ENCODE measurements at regions not wholly inside any gene's neighbourhood (a gene's known extent, or its start where the extent isn't known, plus 50 kb on each side); places are given as distances from the start of the nearest gene placed in this dataset.
"Not testable (repeated sequence)": the region's sequence is repeated elsewhere in the genome, so short reads cannot be mapped to it uniquely, and the experiment has no call there.

- DNase-seq: no peak
Measured at GRCh38 chr2:40700231-40700954, 248.5 kb upstream of the SLC8A1 start.

- DNase-seq: not testable (repeated sequence)
Measured at GRCh38 chr2:40712197-40712894, 260.5 kb upstream of the SLC8A1 start.

- no peak for DNase-seq
Measured at GRCh38 chr2:40716879-40717278, 265.0 kb upstream of the SLC8A1 start.

GRCh38 chr2:40719414-40719813 lies 267.5 kb upstream of the SLC8A1 start:
- DNase-seq: no peak

- no peak for DNase-seq
Measured at GRCh38 chr2:40721595-40721994, 269.7 kb upstream of the SLC8A1 start.

- DNase-seq: no peak
Measured at GRCh38 chr2:40723194-40723593, 271.3 kb upstream of the SLC8A1 start.

GRCh38 chr2:40725040-40725439 lies 273.1 kb upstream of the SLC8A1 start:
- no peak for DNase-seq

- no peak for DNase-seq
Measured at GRCh38 chr2:40725950-40726349, 274.1 kb upstream of the SLC8A1 start.

- no peak for DNase-seq
Measured at GRCh38 chr2:40734797-40735196, 282.9 kb upstream of the SLC8A1 start.

GRCh38 chr2:40737180-40737579 lies 285.3 kb upstream of the SLC8A1 start:
- no peak for DNase-seq

- DNase-seq: no peak
Measured at GRCh38 chr2:40740419-40740818, 288.5 kb upstream of the SLC8A1 start.

GRCh38 chr2:40741532-40741931 lies 289.6 kb upstream of the SLC8A1 start:
- no peak for DNase-seq

GRCh38 chr2:40746191-40746590 lies 294.3 kb upstream of the SLC8A1 start:
- no peak for DNase-seq

- DNase-seq: no peak
Measured at GRCh38 chr2:40751981-40752380, 300.1 kb upstream of the SLC8A1 start.

GRCh38 chr2:40752796-40753195 lies 300.9 kb upstream of the SLC8A1 start:
- DNase-seq: no peak

- no peak for DNase-seq
Measured at GRCh38 chr2:40754912-40755311, 303.0 kb upstream of the SLC8A1 start.

GRCh38 chr2:40758401-40759155 lies 306.7 kb upstream of the SLC8A1 start:
- DNase-seq: no peak

GRCh38 chr2:40760071-40760666 lies 308.3 kb upstream of the SLC8A1 start:
- DNase-seq: no peak

- no peak for DNase-seq
Measured at GRCh38 chr2:40773291-40773690, 321.4 kb upstream of the SLC8A1 start.

- no peak for DNase-seq
Measured at GRCh38 chr2:40783704-40784103, 331.8 kb upstream of the SLC8A1 start.

- DNase-seq: no peak
Measured at GRCh38 chr2:40786636-40787035, 334.7 kb upstream of the SLC8A1 start.

GRCh38 chr2:40797120-40797519 lies 345.2 kb upstream of the SLC8A1 start:
- no peak for DNase-seq

- DNase-seq: no peak
Measured at GRCh38 chr2:40803900-40804299, 352.0 kb upstream of the SLC8A1 start.
